CD4-positive, alpha-beta T cell treated with Interleukin-6 at 100 ng/mL for 8 hours (primary cell): ENCODE measurements at regions not wholly inside any gene's neighbourhood (a gene's known extent, or its start where the extent isn't known, plus 50 kb on each side); places are given as distances from the start of the nearest gene placed in this dataset.
A peak's percentile ranks its signal among the peaks of the same experiment; 100 is the strongest.
"Not testable (repeated sequence)": the region's sequence is repeated elsewhere in the genome, so short reads cannot be mapped to it uniquely, and the experiment has no call there.

Source experiments
- DNase-seq: peaks from one replicate; pipeline ENCODE4 v3.0.0-alpha.2; 2020; ENCODE audit warnings: mixed read lengths, low spot score

GRCh38 chr4:1589098-1589497 lies 95.0 kb downstream of the FAM53A start:
- DNase-seq = no peak

- DNase-seq = no peak
These were observed 95.8 kb downstream of the FAM53A start for GRCh38 chr4:1588306-1588705.

GRCh38 chr4:1584498-1584897 lies 99.6 kb downstream of the FAM53A start:
- no peak for DNase-seq

DNA sequence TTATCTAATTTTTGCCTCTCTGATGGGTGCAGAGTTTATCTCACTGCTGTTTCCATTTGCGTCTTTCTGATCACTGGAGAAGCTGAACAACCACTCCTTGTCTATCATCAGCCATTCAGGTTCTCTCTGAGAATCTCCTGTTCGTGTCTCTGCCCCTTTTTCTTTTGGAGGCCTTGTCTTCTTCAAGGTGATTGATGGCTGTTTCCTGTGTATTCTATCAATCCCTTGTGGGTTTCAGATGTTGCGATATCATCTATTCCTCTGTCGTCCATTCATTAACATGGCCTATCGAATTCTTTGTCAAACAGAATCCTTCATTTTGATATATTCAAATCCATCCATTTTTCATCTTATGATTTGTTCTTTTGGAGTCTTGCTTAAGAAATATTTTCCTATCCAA lies 100.3 kb downstream of the FAM53A start:
- no peak for DNase-seq

DNA sequence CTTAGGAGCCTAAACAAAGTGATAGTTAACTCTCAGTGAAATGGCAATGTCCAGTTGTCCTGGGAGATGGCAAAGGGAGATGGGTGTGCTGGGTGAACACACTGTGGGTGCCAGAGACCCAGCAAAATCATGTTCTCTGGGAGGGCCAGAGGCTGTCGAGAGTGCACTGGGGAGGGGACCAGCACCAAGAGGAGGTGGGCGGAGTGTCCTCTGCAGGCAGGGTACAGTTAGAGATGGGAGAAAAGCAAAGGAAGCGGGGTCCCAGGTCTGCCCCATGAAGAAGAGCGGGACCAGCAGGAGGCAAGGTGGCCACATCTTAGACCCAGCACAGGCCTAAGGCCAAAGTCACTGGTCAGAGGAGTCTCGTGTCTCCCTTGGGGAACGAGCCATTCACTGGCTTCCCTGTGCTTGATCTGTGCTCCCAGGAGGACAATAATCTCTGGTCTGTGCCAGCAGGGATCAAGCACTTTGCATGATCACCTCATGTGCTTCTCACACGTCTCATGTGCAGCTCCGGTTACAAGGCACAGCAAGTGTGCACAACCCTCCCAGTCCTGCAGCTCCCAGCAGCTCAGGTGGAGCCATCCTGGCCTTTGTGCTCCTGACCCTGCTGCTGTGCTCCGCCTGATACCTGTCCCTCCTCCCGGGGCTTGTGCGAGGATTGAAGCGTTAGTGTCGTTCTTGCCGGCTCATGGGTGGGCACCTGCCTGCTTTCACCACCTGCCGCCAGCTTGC lies 100.9 kb downstream of the FAM53A start:
- DNase-seq = no peak

- no peak for DNase-seq
These were observed 101.9 kb downstream of the FAM53A start for GRCh38 chr4:1582227-1582626.

- DNase-seq = peak; percentile 90
These were observed 102.8 kb downstream of the FAM53A start for GRCh38 chr4:1581164-1581894.

DNA sequence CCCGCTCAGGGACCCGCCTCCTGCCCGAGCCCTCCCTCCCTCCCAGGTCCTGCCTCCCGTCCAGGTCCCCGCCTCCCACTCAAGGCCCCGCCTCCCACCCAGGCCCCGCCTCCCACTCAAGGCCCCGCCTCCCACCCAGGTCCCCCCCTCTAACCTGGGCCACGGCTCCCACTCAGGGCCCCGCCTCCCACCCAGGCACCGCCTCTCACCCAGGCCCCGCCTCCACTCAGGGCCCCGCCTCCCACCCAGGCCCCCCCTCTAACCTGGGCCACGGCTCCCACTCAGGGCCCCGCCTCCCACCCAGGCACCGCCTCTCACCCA lies 103.5 kb downstream of the FAM53A start:
- DNase-seq = not testable (repeated sequence)

- peak; percentile 95 for DNase-seq
These were observed 104.0 kb downstream of the FAM53A start for GRCh38 chr4:1579901-1580691.

DNA sequence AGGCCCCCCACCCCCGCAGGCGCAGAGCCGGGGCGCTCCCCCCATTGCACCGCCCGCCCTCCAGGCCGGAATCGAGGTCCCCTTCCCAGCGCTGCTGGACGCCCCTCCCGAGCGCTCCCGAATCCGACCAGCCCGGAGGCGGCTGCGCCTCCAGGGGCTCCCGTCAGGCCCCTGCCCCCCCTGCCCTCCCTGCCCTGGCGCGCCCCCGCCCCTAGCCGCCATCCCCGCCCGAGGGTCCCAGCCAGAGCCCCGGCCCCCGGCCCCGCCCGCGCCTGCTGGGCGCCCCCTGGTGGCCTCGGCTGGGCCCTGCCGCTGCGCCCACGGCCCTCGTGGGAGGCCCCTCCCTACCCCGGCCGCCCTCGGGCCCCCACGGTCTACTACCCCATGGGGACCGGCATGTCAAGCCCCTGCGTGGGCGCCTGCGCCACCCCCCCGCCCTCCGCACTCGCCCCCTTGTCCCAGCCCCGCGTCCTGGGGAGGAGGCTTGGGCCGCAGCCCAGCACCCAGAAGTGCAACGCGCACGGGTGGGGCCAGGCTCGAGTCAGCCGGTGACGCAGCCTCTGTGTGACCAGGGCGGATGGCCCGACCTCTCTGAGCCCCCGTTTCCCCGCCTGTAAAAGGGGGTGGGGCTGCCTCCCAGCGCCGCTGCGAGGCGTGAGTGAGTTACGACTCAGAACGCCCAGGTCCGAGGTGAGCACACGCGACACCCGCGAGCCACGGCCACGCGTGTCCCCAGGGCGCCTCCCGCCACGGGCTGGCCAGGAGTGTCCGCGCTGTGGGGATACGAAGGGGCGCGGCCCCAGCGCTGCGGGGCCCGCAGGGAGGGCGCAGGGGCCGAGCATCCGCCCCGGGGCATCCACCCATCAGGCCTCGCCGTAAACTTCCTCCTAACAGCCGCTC lies 104.9 kb downstream of the FAM53A start:
- DNase-seq = peak; percentile 74

GRCh38 chr4:1578251-1578773 lies 105.8 kb downstream of the FAM53A start:
- no peak for DNase-seq

GRCh38 chr4:1577822-1578217 lies 106.3 kb downstream of the FAM53A start:
- DNase-seq = no peak

GRCh38 chr4:1576961-1577821 lies 106.9 kb downstream of the FAM53A start:
- no peak for DNase-seq

DNA sequence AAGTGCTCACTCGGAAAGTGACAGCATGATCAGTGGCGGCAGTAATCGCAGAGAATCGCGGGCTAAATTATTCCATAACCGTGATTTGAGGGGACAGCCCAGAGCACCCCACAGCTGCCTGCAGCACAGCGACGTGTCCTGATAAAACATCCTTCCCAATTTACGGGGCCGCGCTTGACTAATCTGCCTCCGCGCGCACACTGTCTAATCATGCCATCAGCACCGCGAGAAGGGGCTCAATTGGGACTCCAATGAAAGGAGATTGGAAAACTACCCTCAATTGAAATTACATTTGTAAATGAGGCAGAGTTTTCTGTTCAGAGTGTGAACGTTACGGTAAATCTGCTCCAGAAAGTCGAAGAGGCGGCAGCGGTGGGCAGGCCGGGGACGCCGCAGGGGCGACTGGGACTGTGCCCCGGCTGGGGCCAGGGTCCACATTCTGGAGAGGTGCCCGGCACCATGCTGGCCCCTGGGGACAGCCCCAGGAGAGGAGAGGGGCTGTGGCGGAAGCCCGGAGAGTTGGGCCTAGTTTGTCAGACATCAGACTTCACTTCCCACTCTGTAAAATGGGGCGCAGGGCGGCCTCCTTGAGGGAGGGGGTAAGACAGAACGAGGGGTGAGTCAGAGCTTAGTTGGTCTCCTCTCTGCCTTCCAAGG lies 107.7 kb downstream of the FAM53A start:
- DNase-seq = no peak

- no peak for DNase-seq
These were observed 108.5 kb downstream of the FAM53A start for GRCh38 chr4:1575418-1576303.

DNA sequence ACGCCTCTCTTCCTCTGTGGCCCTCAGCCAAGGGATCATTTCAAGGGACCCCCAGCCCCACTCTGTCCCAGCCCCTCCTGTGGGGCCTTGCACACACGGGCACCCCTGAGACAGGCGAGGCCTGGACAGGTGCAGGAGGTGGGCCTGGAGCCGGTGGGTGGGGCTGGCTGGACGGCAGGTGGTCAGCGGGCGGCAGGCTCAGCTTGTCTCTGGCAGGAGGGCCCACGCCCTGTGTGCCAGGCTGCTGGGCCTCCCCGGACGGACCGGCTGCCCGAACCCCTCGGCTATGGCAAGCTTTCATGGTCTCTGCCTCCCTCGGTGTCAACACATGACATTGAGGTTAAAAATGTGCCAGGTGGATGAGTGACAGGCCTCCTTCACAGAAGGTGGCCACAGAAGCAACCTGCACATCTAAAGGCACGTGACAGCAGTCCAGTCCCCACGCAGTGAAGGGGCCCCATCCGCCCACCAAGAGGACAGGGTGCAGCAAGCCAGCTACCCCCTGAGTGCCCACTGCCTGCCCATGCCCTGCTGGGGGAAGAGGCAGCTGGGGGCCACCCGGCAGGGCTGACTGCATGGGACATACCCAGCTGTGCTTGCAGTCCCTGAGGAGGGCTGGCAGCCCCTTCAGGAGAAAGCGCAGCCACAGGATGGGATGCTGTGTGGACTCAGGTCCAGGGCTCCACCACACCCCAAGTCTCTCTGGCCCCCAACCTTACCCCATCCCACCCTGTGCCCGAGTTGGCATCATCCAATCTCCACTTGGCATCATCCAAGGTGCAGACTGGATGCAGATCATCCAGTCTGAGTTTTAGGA lies 109.3 kb downstream of the FAM53A start:
- DNase-seq = no peak

GRCh38 chr4:1573830-1574459 lies 110.2 kb downstream of the FAM53A start:
- DNase-seq = no peak
